H54 (cell line): ENCODE measurements at regions not wholly inside any gene's neighbourhood (a gene's known extent, or its start where the extent isn't known, plus 50 kb on each side); places are given as distances from the start of the nearest gene placed in this dataset.

Experiments
- DNase-seq: peaks from one replicate; pipeline ENCODE4 v3.0.0; 2011; ENCODE audit warnings: low spot score, mixed read lengths; ENCODE audit not compliant: insufficient read length
- FAIRE-seq: peaks from 3 replicates; lab custom pipeline; 2011; peaks lifted over from hg19 to GRCh38; lab: Jason Lieb, UNC
- POLR2A ChIP-seq: IDR thresholded peaks from 2 replicates; pipeline ENCODE4 v1.6.1; 2011; ENCODE audit warnings: low read depth, mild to moderate bottlenecking, low read length

GRCh38 chr4:61070269-61070668, 129.9 kb upstream of the ADGRL3 start:
- FAIRE-seq (no peak), DNase-seq (no peak)
- no peak for TF ChIP-seq POLR2A

- DNase-seq (no peak), FAIRE-seq (peak; percentile 33)
- no peak for TF ChIP-seq POLR2A
Observed at GRCh38 chr4:61079427-61079826, 120.7 kb upstream of the ADGRL3 start.

- no peak for FAIRE-seq
Observed at GRCh38 chr4:61079976-61080375, 120.2 kb upstream of the ADGRL3 start.

GRCh38 chr4:61085534-61085933, 114.6 kb upstream of the ADGRL3 start:
- FAIRE-seq: no peak
- no peak for DNase-seq
- no peak for TF ChIP-seq POLR2A

More at GRCh38 chr4:61079976-61080375, 120.2 kb upstream of the ADGRL3 start:
- no peak for TF ChIP-seq POLR2A
- no peak for DNase-seq

- DNase-seq: no peak
- TF ChIP-seq POLR2A: no peak
Observed at GRCh38 chr4:61086357-61086756, 113.8 kb upstream of the ADGRL3 start.

GRCh38 chr4:61086979-61087378, 113.1 kb upstream of the ADGRL3 start:
- FAIRE-seq (no peak), DNase-seq (no peak)
- no peak for TF ChIP-seq POLR2A

More at GRCh38 chr4:61086357-61086756, 113.8 kb upstream of the ADGRL3 start:
- no peak for FAIRE-seq

GRCh38 chr4:61094854-61095598, 105.1 kb upstream of the ADGRL3 start:
- DNase-seq: no peak
- no peak for TF ChIP-seq POLR2A
- no peak for FAIRE-seq

- no peak for TF ChIP-seq POLR2A
- no peak for DNase-seq
- no peak for FAIRE-seq
Observed at GRCh38 chr4:61128682-61129081, 71.4 kb upstream of the ADGRL3 start.

- DNase-seq (no peak), FAIRE-seq (no peak)
- TF ChIP-seq POLR2A: no peak
Observed at GRCh38 chr4:61129971-61130370, 70.2 kb upstream of the ADGRL3 start.

GRCh38 chr4:61143461-61143860, 56.7 kb upstream of the ADGRL3 start:
- TF ChIP-seq POLR2A: no peak
- FAIRE-seq (no peak), DNase-seq (no peak)

GRCh38 chr4:61149278-61149677, 50.8 kb upstream of the ADGRL3 start:
- DNase-seq: no peak
- FAIRE-seq: no peak
- no peak for TF ChIP-seq POLR2A
